DND-41 (cell line): ENCODE measurements at regions not wholly inside any gene's neighbourhood (a gene's known extent, or its start where the extent isn't known, plus 50 kb on each side); places are given as distances from the start of the nearest gene placed in this dataset.

Experiments used
- CTCF ChIP-seq: IDR thresholded peaks from 2 replicates; pipeline ENCODE4 v1.5.1; 2012; ENCODE audit warnings: borderline replicate concordance, low read length, moderate library complexity, mild to moderate bottlenecking; ENCODE audit not compliant: poor library complexity, severe bottlenecking; ENCODE audit errors: extremely low read depth
- EZH2 ChIP-seq: IDR thresholded peaks from 3 replicates; pipeline ENCODE4 v1.6.1; 2012; ENCODE audit warnings: borderline replicate concordance, low read depth, mild to moderate bottlenecking, moderate library complexity, low read length, inconsistent platforms; ENCODE audit not compliant: severe bottlenecking

DNA sequence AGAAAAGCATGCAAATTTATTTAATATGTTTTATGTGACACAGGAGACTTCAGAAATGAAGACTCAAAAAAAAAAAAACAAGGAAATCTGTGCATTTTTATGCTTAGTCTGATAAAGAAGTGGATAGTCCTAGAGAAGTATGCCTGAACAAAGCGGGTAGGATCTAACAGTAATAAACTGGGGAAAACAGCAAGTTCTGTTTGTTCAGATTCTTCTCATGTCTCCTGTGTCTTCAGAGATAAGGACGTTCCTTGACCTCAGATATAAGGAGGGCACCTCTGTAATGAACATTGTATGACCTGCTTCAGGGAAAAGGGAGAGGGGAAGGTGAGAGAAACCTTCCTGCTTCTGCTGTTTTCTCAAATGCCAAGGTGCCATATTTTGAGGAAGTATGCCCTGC lies 67.7 kb upstream of the TNFSF18 start:
- TF ChIP-seq CTCF (no peak), EZH2 (no peak)
